ENCODE measurements at regions not wholly inside any gene's neighbourhood (a gene's known extent, or its start where the extent isn't known, plus 50 kb on each side); places are given as distances from the start of the nearest gene placed in this dataset.

DNA sequence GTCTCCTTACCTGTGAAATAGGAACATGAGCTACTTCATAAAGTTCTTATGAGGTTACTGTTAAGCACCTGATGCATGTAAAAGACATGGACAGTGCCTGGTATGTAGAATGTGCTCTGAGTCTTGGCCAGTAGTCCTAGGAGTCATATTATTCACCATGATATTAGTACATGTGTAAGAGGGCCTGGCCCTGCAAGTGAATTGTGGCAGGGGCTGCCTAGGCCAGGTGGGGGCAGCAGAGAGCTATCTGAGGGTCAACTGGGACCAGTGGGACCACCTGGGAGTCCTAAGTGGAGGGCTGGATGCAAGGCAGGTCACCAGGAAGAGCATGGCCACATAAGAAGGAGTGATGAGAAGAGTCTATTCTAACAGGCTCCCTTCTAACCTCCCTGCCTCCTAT, 529.5 kb downstream of the SOX6 start:
- CTCF ChIA-PET: no interaction called here
- no TSS peak for BruUV-seq (replicated peaks)
- DNase-seq: no peak

DNA sequence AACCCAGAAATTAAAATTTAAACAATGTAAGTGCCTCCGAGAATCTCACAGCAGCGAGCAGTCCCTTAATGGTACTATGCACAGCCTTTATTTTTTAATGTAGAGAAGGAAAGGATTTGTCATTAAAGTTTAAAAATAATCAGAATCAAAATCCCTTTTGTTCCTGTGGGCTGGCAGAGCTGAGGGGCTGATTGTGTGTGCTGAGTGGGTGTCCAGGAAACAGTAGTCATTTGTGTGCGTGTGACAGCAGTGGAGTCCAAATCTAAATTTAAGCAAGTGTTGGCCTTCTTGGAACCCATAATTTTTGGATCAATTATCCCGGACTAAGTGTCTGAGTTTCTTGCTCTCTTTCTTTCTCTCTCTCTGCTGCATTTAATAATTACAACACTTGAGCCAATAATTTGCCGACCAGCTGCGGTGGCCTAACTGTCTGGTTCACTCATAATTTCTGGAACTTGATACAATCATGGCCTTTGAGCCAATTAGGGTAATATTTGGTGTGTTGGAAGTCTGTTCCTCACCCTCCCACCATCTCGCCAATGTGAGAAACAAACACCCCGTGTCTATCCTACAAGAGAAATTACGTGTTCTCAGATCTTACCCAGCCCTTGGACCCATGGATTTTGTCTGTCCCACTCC, 528.0 kb downstream of the SOX6 start:
- Histone ChIP-seq H3K4me2 (ENCODE audit: low read length) (no peak overlapping the region), H3K9me3 (ENCODE audit: low read length) (no peaks in the 10 kb centered on the region), H3K9ac (ENCODE audit: low read length) (no peak overlapping the region), H3K27ac (ENCODE audit: low read length) (no peak overlapping the region), H3K79me2 (ENCODE audit: low read length) (no peaks in the 10 kb centered on the region), H3K9me2 (replicated peaks; ENCODE audit: low read length) (no peaks in the 10 kb centered on the region), H3K4me3 (ENCODE audit: low read length) (no peak overlapping the region), H2AFZ (ENCODE audit: low read length) (no peak overlapping the region), H3K36me3 (ENCODE audit: low read depth, low read length) (no peaks in the 10 kb centered on the region), H3F3A (ENCODE audit: low read length, unreplicated experiment) (no peaks in the 10 kb centered on the region), H4K20me1 (ENCODE audit: low read length) (no peaks in the 10 kb centered on the region), H3K27me3 (ENCODE audit: low read length) (no peaks in the 10 kb centered on the region), H3K4me1 (ENCODE audit: insufficient read depth, low read length) (no peaks in the 10 kb centered on the region)
- DNase-seq: no peak
- BruUV-seq (replicated peaks): no TSS peak
- ChIA-PET CTCF (no interaction called here), POLR2A (ENCODE audit: unreplicated experiment) (no interaction called here)
- intact Hi-C loops (cut with micrococcal nuclease): no loop called here
- ATAC-seq: no peak
- TF ChIP-seq EZH2phosphoT487 (IDR thresholded peaks at IDR 0.05; ENCODE audit: borderline replicate concordance, low read length) (no peak), EZH2 (IDR thresholded peaks at IDR 0.05; ENCODE audit: low read length, unreplicated experiment) (no peak)
- TF ChIP-seq, protein P1, sequence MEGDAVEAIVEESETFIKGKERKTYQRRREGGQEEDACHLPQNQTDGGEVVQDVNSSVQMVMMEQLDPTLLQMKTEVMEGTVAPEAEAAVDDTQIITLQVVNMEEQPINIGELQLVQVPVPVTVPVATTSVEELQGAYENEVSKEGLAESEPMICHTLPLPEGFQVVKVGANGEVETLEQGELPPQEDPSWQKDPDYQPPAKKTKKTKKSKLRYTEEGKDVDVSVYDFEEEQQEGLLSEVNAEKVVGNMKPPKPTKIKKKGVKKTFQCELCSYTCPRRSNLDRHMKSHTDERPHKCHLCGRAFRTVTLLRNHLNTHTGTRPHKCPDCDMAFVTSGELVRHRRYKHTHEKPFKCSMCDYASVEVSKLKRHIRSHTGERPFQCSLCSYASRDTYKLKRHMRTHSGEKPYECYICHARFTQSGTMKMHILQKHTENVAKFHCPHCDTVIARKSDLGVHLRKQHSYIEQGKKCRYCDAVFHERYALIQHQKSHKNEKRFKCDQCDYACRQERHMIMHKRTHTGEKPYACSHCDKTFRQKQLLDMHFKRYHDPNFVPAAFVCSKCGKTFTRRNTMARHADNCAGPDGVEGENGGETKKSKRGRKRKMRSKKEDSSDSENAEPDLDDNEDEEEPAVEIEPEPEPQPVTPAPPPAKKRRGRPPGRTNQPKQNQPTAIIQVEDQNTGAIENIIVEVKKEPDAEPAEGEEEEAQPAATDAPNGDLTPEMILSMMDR (conservative IDR thresholded peaks at IDR 0.05; ENCODE audit: low read depth, low read length): no peak

More for the DNA sequence above, 529.5 kb downstream of the SOX6 start:
- H3K4me2 ChIP-seq (ENCODE audit: low read length): no peak overlapping the region
- H3K9ac ChIP-seq (ENCODE audit: low read length): no peak overlapping the region
- POLR2A ChIA-PET (ENCODE audit: unreplicated experiment): no interaction called here
- intact Hi-C loops (cut with micrococcal nuclease): no loop called here
- H2AFZ ChIP-seq (ENCODE audit: low read length): no peak overlapping the region
- no peak for ATAC-seq
- no peaks in the 10 kb centered on the region for H3K27me3 ChIP-seq (ENCODE audit: low read length)
- no peaks in the 10 kb centered on the region for H4K20me1 ChIP-seq (ENCODE audit: low read length)
- H3K9me3 ChIP-seq (ENCODE audit: low read length): no peaks in the 10 kb centered on the region
- no peaks in the 10 kb centered on the region for H3K4me1 ChIP-seq (ENCODE audit: insufficient read depth, low read length)
- no peaks in the 10 kb centered on the region for H3K9me2 ChIP-seq (replicated peaks; ENCODE audit: low read length)
- TF ChIP-seq, protein P1 (conservative IDR thresholded peaks at IDR 0.05; ENCODE audit: low read depth, low read length): no peak; the same call in 1 of the 2 replicates
- TF ChIP-seq EZH2phosphoT487 (IDR thresholded peaks at IDR 0.05; ENCODE audit: borderline replicate concordance, low read length): no peak
- TF ChIP-seq EZH2 (IDR thresholded peaks at IDR 0.05; ENCODE audit: low read length, unreplicated experiment): no peak
- no peaks in the 10 kb centered on the region for H3F3A ChIP-seq (ENCODE audit: low read length, unreplicated experiment)
- no peaks in the 10 kb centered on the region for H3K79me2 ChIP-seq (ENCODE audit: low read length)
- no peak overlapping the region for H3K27ac ChIP-seq (ENCODE audit: low read length)
- no peaks in the 10 kb centered on the region for H3K36me3 ChIP-seq (ENCODE audit: low read depth, low read length)
- H3K4me3 ChIP-seq (ENCODE audit: low read length): no peak overlapping the region

DNA sequence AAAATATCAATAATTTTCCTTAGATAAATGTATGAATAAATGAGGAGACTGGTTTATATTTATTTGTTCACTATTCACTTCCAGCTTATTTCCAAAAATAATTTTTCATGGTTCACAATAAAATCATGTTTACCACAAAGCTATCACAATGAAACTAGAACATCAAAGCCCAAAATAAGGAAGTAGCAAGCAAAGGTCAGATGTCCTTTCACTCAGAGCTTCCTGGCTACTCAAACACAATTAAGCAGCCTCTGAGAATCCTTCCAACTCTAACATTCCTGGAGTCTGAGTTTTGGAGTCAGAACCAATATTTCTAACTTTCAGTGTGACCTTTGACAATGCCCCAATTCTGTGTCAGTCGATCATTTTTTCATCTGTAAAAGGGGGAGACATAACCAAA, 527.0 kb downstream of the SOX6 start:
- no peaks in the 10 kb centered on the region for H3K79me2 ChIP-seq (ENCODE audit: low read length)
- CTCF ChIA-PET: no interaction called here
- no peaks in the 10 kb centered on the region for H3K9me3 ChIP-seq (ENCODE audit: low read length)
- no peaks in the 10 kb centered on the region for H3K4me1 ChIP-seq (ENCODE audit: insufficient read depth, low read length)
- H3K4me3 ChIP-seq (ENCODE audit: low read length): no peak overlapping the region
- ATAC-seq: no peak
- H3K9ac ChIP-seq (ENCODE audit: low read length): no peak overlapping the region
- no peak overlapping the region for H3K4me2 ChIP-seq (ENCODE audit: low read length)
- H3F3A ChIP-seq (ENCODE audit: low read length, unreplicated experiment): no peaks in the 10 kb centered on the region
- DNase-seq: no peak
- H3K36me3 ChIP-seq (ENCODE audit: low read depth, low read length): no peaks in the 10 kb centered on the region
- no peaks in the 10 kb centered on the region for H3K27me3 ChIP-seq (ENCODE audit: low read length)
- H3K9me2 ChIP-seq (replicated peaks; ENCODE audit: low read length): no peaks in the 10 kb centered on the region
- intact Hi-C loops (cut with micrococcal nuclease): no loop called here
- H2AFZ ChIP-seq (ENCODE audit: low read length): no peak overlapping the region
- no peaks in the 10 kb centered on the region for H4K20me1 ChIP-seq (ENCODE audit: low read length)
- no peak overlapping the region for H3K27ac ChIP-seq (ENCODE audit: low read length)
- BruUV-seq (replicated peaks): no TSS peak
- POLR2A ChIA-PET (ENCODE audit: unreplicated experiment): no interaction called here
- TF ChIP-seq, protein P1 (conservative IDR thresholded peaks at IDR 0.05; ENCODE audit: low read depth, low read length): no peak
- TF ChIP-seq EZH2 (IDR thresholded peaks at IDR 0.05; ENCODE audit: low read length, unreplicated experiment) (no peak), EZH2phosphoT487 (IDR thresholded peaks at IDR 0.05; ENCODE audit: borderline replicate concordance, low read length) (no peak)
